Left kidney (tissue), 1 donor: ENCODE measurements at regions not wholly inside any gene's neighbourhood (a gene's known extent, or its start where the extent isn't known, plus 50 kb on each side); places are given as distances from the start of the nearest gene placed in this dataset.
"Not testable (repeated sequence)": the region's sequence is repeated elsewhere in the genome, so short reads cannot be mapped to it uniquely, and the experiment has no call there.

Source experiments
- DNase-seq: peaks from one replicate; pipeline ENCODE4 v3.0.0-alpha.2; 2013

DNA sequence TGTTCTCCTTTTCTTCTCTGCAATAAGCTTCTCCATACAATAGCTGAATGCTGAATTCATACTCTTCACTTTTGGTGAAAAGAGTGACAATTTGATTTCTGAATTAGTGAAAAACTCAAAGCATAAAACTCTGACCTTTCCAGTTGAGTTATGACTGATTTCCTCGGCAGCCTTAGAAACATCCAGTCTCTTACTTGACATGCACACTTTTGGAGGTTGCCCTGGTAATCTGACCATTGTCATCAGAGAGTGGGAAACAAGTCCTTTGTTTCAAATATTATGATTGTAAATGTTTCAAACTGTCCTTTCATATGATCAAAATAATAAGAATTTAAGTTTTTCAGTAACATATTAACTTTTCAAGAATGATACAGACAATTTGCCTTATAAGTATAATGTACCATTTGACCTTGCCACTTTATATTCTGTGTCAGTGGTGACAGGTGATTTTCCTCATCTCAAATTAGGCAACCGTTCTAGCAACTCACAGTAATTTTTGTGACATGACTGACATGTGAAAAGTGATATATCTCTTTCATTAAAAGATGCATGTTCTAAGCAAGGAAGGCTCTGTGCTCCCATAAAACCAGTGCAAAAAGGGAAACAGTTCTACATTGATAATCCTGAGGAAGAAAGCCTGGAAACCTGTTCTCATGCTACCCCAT is 507.6 kb upstream of the ROBO2 start:
- DNase-seq, result no peak

DNA sequence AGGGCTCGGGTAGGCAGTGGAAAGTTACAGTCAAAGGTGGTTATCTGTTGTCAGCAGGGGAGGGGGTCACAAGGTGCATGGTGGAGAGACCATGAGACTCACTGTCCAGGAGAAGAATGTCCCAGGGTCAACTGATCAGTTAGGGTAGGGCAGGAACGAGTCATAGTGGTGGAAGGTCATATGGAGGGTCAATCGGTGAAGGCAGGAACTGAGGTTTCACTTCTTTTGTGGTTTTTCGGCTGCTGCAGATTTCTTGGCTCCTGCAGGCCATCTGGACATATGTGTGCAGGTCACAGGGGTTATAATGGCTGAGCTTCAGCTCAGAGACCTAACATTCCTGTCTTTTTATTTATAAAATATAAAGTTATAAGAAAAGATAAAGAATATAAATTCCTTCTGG is 506.2 kb upstream of the ROBO2 start:
- DNase-seq, result not testable (repeated sequence)

DNA sequence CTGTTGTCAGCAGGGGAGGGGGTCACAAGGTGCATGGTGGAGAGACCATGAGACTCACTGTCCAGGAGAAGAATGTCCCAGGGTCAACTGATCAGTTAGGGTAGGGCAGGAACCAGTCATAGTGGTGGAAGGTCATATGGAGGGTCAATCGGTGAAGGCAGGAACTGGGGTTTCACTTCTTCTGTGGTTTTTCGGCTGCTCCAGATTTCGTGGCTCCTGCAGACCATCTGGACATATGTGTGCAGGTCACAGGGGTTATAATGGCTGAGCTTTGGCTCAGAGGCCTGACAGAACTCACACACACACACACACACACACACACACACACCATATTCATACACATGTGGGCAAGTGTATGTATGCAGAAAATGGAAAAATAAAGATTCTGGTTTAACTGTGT is 502.0 kb upstream of the ROBO2 start:
- DNase-seq, result not testable (repeated sequence)

DNA sequence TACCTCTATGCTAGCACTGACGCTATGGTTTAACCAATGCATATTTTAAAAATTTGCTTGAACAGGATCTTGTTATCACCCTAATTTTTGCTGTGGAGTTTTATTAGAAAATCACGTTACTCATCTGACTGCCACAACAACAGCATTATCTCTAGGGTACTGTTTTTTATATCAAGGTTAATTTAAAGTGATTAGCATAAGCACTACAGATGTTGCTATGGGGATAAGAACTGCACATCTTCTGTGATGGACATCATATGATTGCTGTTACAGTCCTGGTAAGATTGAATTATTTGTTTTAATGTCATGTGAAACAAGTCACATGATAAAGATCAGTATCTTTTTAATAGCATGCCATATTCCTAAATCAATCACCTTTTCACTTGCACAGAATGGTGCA is 492.2 kb upstream of the ROBO2 start:
- DNase-seq, result no peak

DNA sequence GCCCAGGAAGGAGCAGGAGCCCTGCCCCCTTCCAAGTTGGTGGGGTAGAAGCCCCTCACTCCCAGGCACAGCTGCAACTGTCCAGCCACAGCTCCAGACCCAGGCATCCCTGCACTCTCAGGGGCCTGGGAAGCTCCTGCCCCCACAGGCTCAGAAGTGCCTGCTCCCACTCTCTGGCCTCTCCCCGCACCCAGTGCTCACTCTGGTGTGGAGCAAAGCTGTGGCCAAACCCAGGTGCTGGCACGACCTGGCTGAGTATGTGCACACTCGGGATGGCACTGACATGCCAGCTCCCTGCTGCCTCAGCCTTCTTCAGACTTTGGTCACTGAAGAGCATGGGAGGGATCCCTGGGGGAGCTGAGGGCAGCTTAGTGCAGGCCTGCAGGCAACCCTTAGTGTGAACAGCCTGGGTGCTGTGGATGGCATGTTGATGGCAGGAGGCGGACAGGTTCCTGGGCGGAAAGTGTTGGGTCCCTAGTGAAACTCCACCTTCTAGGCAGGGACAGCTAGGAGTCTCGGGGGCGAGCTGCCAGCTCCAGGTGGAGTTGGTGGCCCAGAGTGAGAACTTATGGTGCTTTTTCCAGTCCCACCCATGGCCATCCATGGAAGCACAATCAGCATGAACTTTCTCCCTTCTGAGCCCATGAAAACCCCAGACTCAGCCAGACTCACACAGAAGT is 489.2 kb upstream of the ROBO2 start:
- DNase-seq, result no peak

DNA sequence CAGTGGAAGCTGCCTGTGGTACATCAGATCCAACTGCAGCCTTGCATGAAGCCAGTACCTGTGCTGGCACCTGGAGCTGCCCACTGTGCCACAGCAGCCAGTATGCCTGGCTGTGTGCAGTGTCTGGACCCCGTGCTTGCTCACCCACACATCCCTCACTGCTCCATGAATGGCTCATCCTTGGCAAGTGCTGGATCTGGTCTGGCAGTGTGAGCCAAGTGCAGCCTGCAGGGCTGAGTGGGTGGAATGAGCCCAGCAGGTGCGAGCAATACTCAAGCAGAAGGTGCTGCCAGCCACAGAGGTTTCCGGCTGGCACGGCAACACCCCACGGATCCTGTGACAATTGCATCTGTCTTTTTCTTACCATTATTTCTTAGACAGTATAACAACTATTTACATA is 488.2 kb upstream of the ROBO2 start:
- DNase-seq, result no peak

DNA sequence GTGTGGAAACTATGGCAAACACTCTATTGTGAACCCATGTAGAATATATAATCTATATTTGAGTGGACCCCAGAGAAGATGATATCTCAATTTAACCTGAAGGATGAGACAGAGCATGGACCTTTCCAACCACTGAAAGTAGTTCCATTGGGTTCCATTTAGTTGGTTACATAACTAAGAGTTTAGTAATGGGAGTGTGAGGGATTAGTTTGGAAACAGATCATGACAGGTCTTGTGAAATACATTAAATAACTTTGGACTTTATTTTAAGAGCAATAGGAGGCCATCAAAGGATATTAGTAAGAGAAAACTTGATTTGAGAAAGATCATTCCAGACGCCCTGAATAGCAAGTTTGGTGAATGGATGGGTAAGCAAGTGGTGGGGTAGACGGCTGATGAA is 487.2 kb upstream of the ROBO2 start:
- no peak for DNase-seq

DNA sequence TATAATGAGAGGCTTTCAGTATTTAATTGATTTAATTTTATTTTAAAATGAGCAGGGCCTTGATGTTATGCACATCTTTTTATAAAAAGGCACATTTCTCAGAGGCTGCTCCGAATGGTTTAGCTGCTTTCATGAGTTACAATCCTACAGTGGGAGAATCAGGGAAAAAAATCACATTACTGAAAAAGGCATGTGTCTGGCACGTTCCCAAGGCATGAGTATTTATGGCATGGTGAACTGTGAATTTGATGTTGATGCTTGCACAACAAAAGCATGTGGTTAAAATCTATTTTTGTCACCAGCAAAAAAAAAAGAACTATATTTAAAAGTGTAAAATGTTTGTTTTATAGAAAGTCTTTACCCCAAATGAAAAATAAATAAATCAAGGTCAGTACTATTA is 485.2 kb upstream of the ROBO2 start:
- DNase-seq, result peak; percentile 30

DNA sequence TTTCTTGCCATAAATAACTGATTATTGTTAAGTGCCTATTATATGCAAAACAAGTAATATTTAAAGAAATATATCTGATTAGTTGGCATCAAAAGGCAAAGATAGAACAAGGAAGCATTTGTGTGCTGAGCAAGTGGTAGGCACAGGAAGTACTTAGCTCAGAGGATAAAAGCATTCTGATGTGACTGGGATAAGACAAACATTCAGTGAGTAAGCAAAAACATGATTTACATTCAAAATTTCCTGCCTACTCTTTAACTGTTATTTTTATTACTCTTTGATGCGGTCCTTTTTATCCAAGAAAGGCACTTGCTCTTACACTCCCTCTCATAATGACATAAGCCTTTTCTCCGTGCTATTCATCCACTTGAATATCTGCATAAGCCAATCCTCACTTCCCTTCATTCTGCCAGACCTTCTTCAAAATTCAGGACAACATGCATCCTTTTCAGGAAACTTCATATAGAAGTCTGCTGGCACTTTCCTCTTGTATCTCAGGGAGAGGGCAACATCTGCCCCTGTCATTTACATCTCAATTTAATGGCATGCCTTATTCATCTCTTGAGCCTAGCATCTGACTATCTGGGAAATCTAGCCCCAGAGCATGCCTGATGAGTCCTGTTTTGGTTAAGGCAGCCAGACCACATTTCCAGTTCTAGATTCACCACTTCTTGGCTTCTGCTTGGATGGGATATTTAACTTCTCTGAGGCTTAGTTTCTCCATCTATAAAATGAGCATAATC is 478.2 kb upstream of the ROBO2 start:
- DNase-seq, result no peak

DNA sequence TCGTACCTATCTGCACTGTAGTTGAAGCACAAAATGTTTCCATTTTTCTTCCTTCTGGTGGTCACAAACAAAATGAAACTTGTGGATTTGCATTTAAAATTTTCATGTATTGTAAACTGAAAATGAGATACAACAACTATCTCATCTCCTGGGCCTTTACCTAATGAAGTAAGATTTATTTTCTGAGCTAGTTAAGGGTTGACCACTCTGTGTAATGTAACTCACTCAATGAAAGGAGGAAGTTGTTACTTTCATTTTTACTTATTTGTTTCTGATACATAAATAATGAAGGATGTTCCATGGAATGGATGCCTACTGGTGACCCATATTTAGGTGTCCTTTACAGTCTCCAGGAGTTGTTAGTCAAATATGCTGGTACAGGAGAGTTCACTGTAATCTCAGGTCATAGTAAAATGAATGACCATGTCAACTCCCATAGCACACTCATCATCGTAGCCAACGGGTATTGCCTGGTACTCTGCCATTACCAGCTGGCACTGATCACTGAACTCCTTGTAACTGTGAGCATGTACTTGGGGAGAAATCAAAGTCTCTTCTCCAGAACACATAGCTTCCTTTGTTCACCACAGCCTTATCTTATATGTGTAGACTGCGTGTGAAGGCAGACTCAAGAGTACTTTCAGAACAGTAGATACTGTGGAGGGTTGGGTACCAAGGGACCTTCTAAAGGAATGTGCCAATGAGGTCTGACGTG is 474.2 kb upstream of the ROBO2 start:
- DNase-seq, result no peak

DNA sequence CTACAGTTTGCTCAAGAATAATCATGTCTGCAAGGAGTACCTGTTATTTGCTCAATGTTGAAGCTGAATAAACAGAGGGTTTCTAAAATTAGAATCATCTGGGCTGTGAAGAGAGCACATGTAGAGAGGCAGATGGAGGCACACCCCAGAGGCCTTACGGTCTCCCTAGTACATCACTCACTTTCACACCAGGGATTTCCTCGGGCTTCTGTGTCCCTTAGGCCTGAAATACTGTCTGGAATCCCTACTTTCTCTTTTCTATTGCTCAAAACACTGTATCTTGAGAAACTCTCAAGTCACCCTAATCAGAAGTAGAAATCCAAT is 473.7 kb upstream of the ROBO2 start:
- no peak for DNase-seq

DNA sequence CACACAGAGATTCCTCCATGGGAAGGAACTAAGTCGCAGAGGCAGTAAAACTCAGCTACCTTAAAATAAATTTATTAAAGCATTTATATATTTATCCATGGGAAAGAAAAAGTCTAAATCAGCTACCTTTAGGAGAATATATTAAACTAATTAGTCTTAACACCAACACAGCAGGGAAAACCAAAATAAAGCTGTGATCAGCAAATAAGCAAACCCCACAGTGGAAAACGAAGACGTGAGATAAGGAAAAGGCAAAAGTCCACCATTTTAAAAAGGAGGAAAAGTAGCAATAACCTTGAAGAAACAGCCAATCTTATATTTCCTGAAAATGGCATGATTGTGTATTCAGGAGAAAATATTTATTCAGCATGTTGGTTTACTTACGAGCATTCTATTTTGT is 473.0 kb upstream of the ROBO2 start:
- DNase-seq, result no peak

DNA sequence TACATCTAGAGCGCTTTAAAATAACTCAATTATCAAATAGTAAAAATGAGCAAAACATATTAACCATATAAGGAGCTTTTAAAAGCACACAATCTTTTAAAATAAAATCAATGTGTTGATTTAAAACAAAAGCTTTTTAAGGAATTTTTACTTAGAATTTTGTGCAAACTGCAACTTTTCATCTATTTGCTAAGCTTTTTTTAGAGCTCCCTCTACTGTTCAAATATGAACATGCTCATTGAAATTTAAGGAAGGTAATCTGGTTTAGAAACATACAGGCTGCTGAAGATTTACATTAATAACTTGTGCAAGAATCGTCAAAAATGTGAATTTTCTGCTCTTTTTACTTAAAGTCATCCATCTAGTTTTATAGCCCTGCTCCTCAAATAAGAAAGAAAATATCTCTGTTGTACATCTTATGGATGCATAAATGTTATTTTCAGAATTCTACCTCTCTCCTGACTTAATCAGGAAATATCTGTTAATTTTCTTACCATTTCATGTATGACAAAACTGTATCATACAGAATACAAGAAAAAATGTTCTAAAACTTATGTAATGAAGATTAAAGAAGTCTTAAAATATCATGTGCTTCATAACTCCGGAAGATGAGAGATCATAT is 469.4 kb upstream of the ROBO2 start:
- DNase-seq, result peak; percentile 32

DNA sequence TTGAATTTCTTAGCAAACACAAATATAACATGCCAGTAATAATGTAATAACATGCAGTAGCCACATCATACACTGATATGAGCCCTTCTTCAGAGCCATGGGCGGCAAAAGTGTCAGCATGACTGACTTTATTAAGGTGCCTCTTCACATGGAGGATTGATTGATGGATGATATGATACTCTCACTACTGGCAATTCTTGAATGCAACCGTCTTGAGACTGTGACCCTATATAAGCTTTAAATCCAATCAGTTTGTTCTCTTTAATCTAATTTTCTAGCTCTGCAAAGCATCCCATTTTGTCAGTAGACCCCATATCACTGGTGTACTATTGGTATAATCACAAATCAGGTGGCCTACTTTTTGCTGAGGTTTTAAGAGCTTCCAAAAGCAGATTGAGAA is 463.7 kb upstream of the ROBO2 start:
- DNase-seq, result no peak

DNA sequence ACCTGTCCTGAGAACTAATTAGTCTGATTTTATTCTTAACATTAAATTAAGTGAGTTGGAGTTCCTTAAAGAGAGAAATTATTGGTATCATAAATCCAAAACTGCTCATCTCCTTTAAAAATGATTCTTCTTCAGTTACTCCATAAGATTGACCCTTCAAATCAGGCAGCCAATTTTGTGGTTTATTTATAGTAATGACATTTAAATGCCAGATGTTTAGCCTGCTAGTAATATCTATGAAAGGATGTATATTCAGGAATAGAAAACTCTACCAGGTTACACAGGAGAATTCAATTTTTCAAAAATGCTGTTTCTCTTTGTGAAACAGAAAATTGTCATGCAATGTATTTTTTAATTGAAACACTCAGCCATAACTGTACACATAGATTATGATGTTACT is 457.8 kb upstream of the ROBO2 start:
- DNase-seq, result no peak

DNA sequence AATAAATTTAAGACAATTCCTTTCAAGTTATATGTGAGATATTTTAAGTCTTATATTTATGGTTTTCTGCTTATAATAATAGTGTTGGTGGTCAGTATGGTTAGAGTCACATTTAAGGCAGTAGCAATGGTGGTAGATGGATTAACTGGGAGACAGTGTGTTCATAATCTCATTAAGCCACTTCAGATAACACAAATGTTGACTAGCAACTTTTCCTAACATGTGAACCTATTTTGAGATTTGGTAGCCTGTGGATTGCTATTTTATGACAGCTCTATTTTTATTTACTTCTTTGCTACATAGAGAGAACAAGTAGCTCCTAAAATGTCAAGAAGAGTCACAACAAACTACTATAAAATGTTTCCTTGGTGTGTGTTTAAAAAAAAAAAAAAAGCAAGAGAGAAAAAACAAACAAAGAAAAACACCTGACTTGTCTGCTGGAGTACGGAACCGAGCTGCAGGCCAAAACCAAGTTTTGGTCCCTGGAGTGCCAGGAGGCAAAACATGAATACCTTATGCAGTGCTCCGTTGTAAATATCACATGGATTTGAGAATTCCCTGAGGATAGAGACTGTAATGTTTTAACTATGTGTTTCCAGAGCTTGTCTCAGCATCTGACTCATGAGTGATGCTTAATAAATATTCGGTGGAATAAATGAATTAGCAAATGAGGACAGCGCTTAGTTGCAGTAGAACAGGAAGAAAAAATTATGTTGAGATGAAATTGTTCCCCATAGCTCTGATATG is 457.1 kb upstream of the ROBO2 start:
- no peak for DNase-seq

DNA sequence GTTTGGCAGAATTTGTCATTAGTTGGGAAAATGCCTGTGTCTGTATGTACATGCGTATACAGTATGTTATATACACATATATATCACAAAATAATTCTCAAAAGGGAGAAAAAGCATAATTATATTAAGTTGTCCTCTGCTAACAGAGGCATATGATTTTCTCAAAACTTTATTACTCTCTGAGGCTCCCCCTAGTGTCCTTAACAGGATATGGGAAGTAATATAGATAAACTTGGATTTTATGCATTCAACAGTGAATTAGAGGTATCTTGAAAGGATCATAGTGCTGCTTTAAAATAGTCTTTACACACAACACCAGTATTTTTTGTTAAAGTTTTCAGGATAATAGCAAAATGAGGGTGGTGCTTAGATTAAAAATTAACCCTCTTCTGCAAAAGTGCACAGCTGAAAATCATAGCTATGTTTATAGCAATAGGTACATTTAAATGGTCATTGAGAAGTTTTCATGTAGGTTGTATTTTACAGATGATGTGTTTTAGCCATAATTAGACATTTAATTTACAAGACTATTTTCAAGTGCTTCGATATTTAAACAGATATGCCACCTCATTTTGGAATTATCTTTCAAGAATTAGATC is 454.0 kb upstream of the ROBO2 start:
- peak; percentile 10 for DNase-seq

DNA sequence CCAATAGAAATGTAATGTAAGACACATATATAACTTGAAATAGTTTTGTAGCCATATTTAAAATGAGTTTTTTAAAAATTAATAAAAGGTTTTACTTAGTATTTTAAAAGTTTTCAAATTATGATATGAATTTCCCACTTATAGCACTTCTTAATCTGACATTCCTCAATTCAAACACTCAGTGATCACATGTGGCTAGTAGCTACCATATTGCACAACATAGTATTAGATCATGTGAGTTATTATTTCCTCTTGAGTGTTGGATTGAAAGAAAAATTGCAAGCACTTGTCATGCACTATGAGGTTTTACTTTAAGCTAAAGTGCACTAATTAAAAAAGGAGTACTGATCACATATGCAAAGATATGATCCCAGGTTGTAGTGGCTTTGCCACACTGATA is 453.4 kb upstream of the ROBO2 start:
- DNase-seq, result no peak

DNA sequence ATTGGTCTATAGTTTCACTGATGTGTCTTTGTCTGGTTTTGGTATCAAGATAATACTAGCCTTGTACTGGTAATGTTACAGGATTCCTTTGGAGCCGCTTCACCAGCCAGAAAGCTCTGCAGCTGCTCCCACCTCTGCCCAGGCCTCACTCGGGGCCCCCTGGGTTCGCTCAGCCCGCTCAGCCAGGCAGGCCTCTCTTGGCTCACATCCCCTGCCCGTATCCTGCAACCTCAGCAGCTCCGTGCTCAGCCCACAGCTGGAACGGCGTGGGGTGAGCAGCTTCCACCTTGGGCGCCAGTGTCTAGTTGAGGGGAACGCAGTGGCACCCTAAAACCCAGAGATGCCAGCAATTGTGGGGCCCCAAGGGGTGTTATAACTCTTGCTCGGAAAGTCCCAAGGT is 429.7 kb upstream of the ROBO2 start:
- no peak for DNase-seq

DNA sequence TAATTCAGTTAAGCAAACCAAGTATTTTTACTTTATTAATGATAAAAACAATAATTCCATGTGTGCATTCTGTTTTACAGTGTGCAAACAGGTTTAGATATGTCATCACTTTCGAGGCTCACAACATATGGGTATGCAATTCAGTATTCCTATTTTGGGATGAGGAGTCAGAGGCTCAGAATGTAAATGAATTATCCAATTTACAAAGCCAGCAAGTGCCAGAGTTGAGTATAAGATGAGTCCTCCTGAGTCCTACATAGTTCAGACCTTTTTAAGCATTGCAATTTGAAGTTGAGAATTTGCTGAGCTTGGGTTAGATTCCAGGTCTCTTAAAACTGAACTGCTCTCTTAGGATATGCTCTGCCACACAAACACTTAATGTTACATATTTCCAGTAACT is 424.2 kb upstream of the ROBO2 start:
- no peak for DNase-seq

DNA sequence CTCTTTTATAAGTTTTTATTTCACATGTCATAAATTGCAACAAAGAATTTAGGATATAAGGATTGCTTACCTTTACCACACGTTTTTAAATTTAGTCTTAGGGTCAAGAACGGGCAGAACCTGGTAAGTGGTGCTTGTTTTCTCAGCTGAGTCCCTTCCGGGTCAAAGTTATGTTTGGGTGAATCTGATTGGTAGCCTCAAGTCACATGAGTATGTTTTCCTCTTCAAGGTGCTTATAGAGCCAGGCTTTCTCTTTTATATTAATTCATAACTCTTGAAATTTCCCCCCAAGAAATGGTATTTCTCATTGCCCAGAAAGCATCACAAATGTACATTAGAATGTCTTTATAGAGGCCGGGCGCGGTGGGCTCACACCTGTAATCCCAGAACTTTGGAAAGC is 415.7 kb upstream of the ROBO2 start:
- DNase-seq, result no peak
